Gastroesophageal sphincter (tissue), 4 donors: ENCODE measurements at regions not wholly inside any gene's neighbourhood (a gene's known extent, or its start where the extent isn't known, plus 50 kb on each side); places are given as distances from the start of the nearest gene placed in this dataset.
"Not testable (repeated sequence)": the region's sequence is repeated elsewhere in the genome, so short reads cannot be mapped to it uniquely, and the experiment has no call there.

Source experiments
- ATAC-seq: fragments of 150-250 bp; one replicate; pipeline ENCODE4 v1.9.1; 2016; ENCODE audit warnings: mild to moderate bottlenecking, moderate library complexity
- H3K27ac ChIP-seq, 4 donors: fragments of 200-600 bp; sonication (generic) in 3 of 4; 1 replicate in 3 of 4; 2 replicates in 1 of 4; pipeline ENCODE4 v1.5.1; 2016 to 2019
- H3K27me3 ChIP-seq: fragments of 200-600 bp; sonication (generic); one replicate; pipeline ENCODE4 v1.5.1; 2019
- H3K36me3 ChIP-seq, 2 donors: fragments of 200-600 bp; sonication (generic); one replicate each; pipeline ENCODE4 v1.5.1; 2019; ENCODE audit warnings: control low read depth in 1 of 2
- H3K4me1 ChIP-seq, 3 donors: fragments of 200-600 bp; sonication (generic); 1 replicate in 2 of 3; 2 replicates in 1 of 3; pipeline ENCODE4 v1.5.1; 2016 to 2019; ENCODE audit warnings: control low read depth in 2 of 3
- H3K4me3 ChIP-seq, 2 donors: fragments of 200-600 bp; sonication (generic); one replicate each; pipeline ENCODE4 v1.5.1; 2019; ENCODE audit warnings: mild to moderate bottlenecking in 1 of 2, moderate library complexity in 1 of 2
- H3K9me3 ChIP-seq, 3 donors: fragments of 200-600 bp; sonication (generic); one replicate each; pipeline ENCODE4 v1.5.1; 2017 to 2019; ENCODE audit warnings: control low read depth in 2 of 3
- EP300 ChIP-seq: sonication (generic); formaldehyde crosslinking; IDR thresholded peaks from one replicate; pipeline ENCODE4 v1.6.1; 2017; ENCODE audit warnings: antibody characterized with exemption, mild to moderate bottlenecking
- POLR2A ChIP-seq, 2 donors: fragments of 450-650 bp; IDR thresholded peaks; one replicate each; pipeline ENCODE4 v1.6.1; 2017; ENCODE audit warnings: antibody characterized with exemption in 2 of 2, mild to moderate bottlenecking in 2 of 2, moderate library complexity in 1 of 2
- POLR2AphosphoS5 ChIP-seq: sonication (generic); formaldehyde crosslinking; IDR thresholded peaks from one replicate; pipeline ENCODE4 v1.6.1; 2017; ENCODE audit warnings: antibody characterized with exemption
- WGBS, 2 donors: methylation state at CpG; one replicate each; pipeline ENCODE4 v1.1.5; 2018; ENCODE audit warnings: low coverage in 1 of 2; 5-methylcytosine and 5-hydroxymethylcytosine counted together
- TF ChIP-seq, protein P1 (sequence below), 4 experiments: fragments of 200-600 bp in 2 of 4; fragments of 450-650 bp in 2 of 4; sonication (generic) in 1 of 4; IDR thresholded peaks; one replicate each; pipeline ENCODE4 v1.5.1; 2017 to 2019; ENCODE audit warnings: antibody characterized with exemption in 4 of 4, mild to moderate bottlenecking in 2 of 4, moderate library complexity in 2 of 4

DNA sequence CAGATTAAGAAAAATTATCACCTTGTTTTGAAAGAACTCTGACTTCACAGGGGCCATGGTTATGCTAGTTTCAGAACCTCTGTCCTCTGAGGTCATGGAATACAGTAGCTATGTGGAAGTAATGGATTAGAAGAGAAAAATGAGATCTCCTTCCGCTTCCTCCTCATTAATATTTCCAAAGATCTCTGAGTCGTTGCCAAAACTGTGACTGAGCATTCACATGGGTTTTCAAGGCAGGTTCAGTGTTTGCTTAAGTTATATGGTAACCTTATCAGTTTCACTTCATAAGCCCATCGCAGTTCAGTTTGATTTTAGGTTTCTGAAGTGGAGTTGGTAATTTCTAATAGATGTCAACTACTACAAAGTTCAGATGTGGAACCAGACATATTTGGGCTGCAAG, 321.2 kb upstream of the SOX9 start:
- no peaks in the 10 kb centered on the region for H3K27me3 ChIP-seq
- TF ChIP-seq POLR2AphosphoS5 (no peak), EP300 (no peak), POLR2A (IDR thresholded peaks at IDR 0.05) (no peak)
- TF ChIP-seq, protein P1, sequence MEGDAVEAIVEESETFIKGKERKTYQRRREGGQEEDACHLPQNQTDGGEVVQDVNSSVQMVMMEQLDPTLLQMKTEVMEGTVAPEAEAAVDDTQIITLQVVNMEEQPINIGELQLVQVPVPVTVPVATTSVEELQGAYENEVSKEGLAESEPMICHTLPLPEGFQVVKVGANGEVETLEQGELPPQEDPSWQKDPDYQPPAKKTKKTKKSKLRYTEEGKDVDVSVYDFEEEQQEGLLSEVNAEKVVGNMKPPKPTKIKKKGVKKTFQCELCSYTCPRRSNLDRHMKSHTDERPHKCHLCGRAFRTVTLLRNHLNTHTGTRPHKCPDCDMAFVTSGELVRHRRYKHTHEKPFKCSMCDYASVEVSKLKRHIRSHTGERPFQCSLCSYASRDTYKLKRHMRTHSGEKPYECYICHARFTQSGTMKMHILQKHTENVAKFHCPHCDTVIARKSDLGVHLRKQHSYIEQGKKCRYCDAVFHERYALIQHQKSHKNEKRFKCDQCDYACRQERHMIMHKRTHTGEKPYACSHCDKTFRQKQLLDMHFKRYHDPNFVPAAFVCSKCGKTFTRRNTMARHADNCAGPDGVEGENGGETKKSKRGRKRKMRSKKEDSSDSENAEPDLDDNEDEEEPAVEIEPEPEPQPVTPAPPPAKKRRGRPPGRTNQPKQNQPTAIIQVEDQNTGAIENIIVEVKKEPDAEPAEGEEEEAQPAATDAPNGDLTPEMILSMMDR (IDR thresholded peaks at IDR 0.05) = no peak
- no peak overlapping the region for H3K4me3 ChIP-seq
- no peaks in the 10 kb centered on the region for H3K4me1 ChIP-seq
- H3K27ac ChIP-seq = no peak overlapping the region
- 62 to 77% methylated on average over 3 of the region's 3 CpGs for WGBS, 2 donors
- H3K36me3 ChIP-seq = no peaks in the 10 kb centered on the region
- no peak for ATAC-seq
- no peaks in the 10 kb centered on the region for H3K9me3 ChIP-seq

DNA sequence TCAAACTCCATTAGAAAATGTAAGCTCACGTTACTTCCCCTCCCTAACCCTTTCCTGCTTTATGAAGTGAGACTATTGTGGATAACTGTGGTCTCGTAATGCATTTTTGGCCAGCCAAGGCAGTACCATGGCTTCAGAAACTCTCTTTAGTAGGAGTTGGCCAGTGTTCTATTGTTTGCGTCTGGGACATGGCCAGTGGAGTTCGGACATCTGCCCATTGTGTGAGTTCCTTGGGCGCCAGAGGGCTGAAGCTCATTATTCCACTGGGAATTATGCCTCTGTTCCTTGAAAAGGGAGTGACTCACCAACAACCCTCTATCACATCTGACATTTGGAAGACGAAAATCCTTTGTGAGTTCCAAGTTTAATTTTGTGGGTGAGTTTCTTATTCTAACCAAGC, 319.5 kb upstream of the SOX9 start:
- H3K27me3 ChIP-seq = no peaks in the 10 kb centered on the region
- no peak for TF ChIP-seq EP300
- TF ChIP-seq, protein P1 (IDR thresholded peaks at IDR 0.05) = no peak
- no peak for TF ChIP-seq POLR2A (IDR thresholded peaks at IDR 0.05)
- TF ChIP-seq POLR2AphosphoS5 = no peak
- WGBS, 2 donors = 46 to 66% methylated on average over 6 of the region's 6 CpGs
- H3K36me3 ChIP-seq = no peaks in the 10 kb centered on the region
- no peaks in the 10 kb centered on the region for H3K9me3 ChIP-seq
- ATAC-seq = no peak
- no peak overlapping the region for H3K4me3 ChIP-seq
- no peaks in the 10 kb centered on the region for H3K4me1 ChIP-seq
- H3K27ac ChIP-seq = no peak overlapping the region

GRCh38 chr17:71802663-71803062, 318.2 kb upstream of the SOX9 start:
- Histone ChIP-seq H3K4me1 (no peaks in the 10 kb centered on the region), H3K9me3 (peaks cover 0 to 3% (median 0%) of the 10 kb centered on the region in 3 donors), H3K27me3 (peaks cover 8% of the 10 kb centered on the region), H3K27ac (no peak overlapping the region), H3K36me3 (no peaks in the 10 kb centered on the region), H3K4me3 (no peak overlapping the region)
- WGBS, 2 donors = 88 to 90% methylated on average over 2 to 3 of the region's 3 CpGs
- ATAC-seq = no peak
- TF ChIP-seq EP300 (no peak), POLR2A (IDR thresholded peaks at IDR 0.05) (no peak), POLR2AphosphoS5 (no peak)
- TF ChIP-seq, protein P1 (IDR thresholded peaks at IDR 0.05) = no peak

GRCh38 chr17:71803656-71804284, 317.1 kb upstream of the SOX9 start:
- H3K4me3 ChIP-seq = no peak overlapping the region
- ATAC-seq = no peak
- H3K4me1 ChIP-seq = no peaks in the 10 kb centered on the region
- peaks cover 0 to 5% (median 0%) of the 10 kb centered on the region in 3 donors for H3K9me3 ChIP-seq
- no peak overlapping the region for H3K27ac ChIP-seq
- peaks cover 19% of the 10 kb centered on the region for H3K27me3 ChIP-seq
- no peaks in the 10 kb centered on the region for H3K36me3 ChIP-seq
- TF ChIP-seq POLR2A (IDR thresholded peaks at IDR 0.05) = no peak
- TF ChIP-seq EP300 = no peak
- no peak for TF ChIP-seq POLR2AphosphoS5
- TF ChIP-seq, protein P1 (IDR thresholded peaks at IDR 0.05) = no peak
- 86 to 100% methylated on average over 1 of the region's 1 CpG for WGBS, 2 donors

DNA sequence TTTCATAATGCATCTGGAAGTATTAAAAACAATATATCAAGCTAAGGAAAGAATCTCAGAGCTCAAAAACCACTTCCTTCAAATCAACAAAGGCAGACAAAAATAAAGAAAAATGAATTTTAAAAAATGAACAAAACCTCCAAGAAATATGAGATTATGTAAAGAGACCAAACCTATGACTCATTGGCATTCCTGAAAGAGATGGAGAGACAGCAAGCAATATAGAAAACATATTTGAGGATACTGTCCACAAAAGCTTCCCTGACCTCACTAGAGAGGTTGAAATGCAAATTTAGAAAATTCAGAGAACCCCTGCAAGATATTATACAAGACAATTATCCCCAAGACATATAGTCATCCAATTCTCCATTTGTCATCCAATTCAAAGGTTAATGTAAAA, 311.3 kb upstream of the SOX9 start:
- ATAC-seq = no peak
- Histone ChIP-seq H3K27me3 (peaks cover 22% of the 10 kb centered on the region), H3K4me1 (no peaks in the 10 kb centered on the region), H3K36me3 (no peaks in the 10 kb centered on the region), H3K4me3 (no peak overlapping the region), H3K27ac (no peak overlapping the region), H3K9me3 (peaks cover 0 to 10% (median 0%) of the 10 kb centered on the region in 3 donors)
- TF ChIP-seq POLR2AphosphoS5 = no peak
- TF ChIP-seq POLR2A (IDR thresholded peaks at IDR 0.05) = no peak
- TF ChIP-seq EP300 = no peak
- TF ChIP-seq, protein P1 (IDR thresholded peaks at IDR 0.05) = no peak

DNA sequence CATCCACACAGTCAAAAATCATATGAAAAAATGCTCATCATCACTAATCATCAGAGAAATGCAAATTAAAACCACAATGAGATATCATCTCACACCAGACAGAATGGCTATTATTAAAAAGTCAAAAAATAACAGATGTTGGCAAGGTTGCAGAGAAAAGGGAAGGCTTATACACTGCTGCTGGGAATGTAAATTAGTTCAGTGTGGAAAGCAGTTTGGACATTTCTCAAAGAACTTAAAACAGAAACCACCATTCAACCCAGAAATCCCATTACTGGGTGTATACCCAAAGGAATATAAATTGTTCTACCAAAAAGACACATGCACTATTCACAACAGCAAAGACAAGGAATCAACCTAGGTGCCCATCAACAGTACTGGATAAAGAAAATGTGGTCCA, 307.0 kb upstream of the SOX9 start:
- H3K36me3 ChIP-seq, H3K9me3 ChIP-seq, H3K4me1 ChIP-seq, ATAC-seq, H3K27me3 ChIP-seq, H3K4me3 ChIP-seq, H3K27ac ChIP-seq: not testable (repeated sequence)
